K562 (cell line): ENCODE measurements at regions not wholly inside any gene's neighbourhood (a gene's known extent, or its start where the extent isn't known, plus 50 kb on each side); places are given as distances from the start of the nearest gene placed in this dataset.

Source experiments
- ATAC-seq: fragments of 200-7000 bp; cut with Tn5 transposase; 3 replicates; pipeline ENCODE4 v1.9.1; 2020; ENCODE audit warnings: moderate library complexity
- BruUV-seq: library from RNA; stranded (reverse); fragments of 400-500 nt; replicated peaks from 2 replicates; lab custom pipeline; 2021; lab: Mats Ljungman, UMichigan
- CTCF ChIA-PET: fragments of 300-600 bp; formaldehyde crosslinking; extraction: SDS; loops from one replicate; lab custom pipeline; 2021; ENCODE audit warnings: low intra/inter-chr PET ratio; lab: Yijun Ruan, JAX
- POLR2A ChIA-PET: fragments of 300-600, 350-650 bp; sonication (Branson Sonifier 250); formaldehyde crosslinking; extraction: SDS; loops from one replicate; lab custom pipeline; 2021; ENCODE audit warnings: antibody characterized with exemption, inconsistent platforms; lab: Yijun Ruan, JAX
- DNase-seq, 4 experiments: peaks; one replicate each; pipeline versions ENCODE4 v3.0.0 to v3.0.0-alpha.2; 2011 to 2018; ENCODE audit warnings: low spot score in 3 of 4, mixed read lengths in 3 of 4; ENCODE audit errors: extremely low read depth in 1 of 4
- FAIRE-seq: peaks from 2 replicates; lab custom pipeline; 2011; peaks lifted over from hg19 to GRCh38; lab: Jason Lieb, UNC
- H2AFZ ChIP-seq: 2 replicates; pipeline ENCODE4 v1.6.0; 2011; ENCODE audit warnings: low read depth, low read length, control low read depth, inconsistent platforms
- H3K27ac ChIP-seq: fragments of 200-600 bp; 3 replicates; pipeline ENCODE4 v1.8.0; 2011; ENCODE audit warnings: low read depth, mild to moderate bottlenecking, control low read depth, inconsistent platforms, low read length, moderate library complexity, mixed read lengths; ENCODE audit errors: extremely low read depth
- H3K27me3 ChIP-seq, 2 experiments: fragments of 300-600 bp in 1 of 2; 2 replicates in 1 of 2; 3 replicates in 1 of 2; pipeline versions ENCODE4 v1.6.0 to v1.8.0; 2011; ENCODE audit warnings: inconsistent platforms in 2 of 2, low read length in 2 of 2, mild to moderate bottlenecking in 1 of 2, mixed read lengths in 1 of 2, moderate library complexity in 1 of 2; ENCODE audit not compliant: control insufficient read depth in 2 of 2, insufficient read depth in 2 of 2
- H3K36me3 ChIP-seq: fragments of 300-600 bp; 3 replicates; pipeline ENCODE4 v1.8.0; 2011; ENCODE audit warnings: mild to moderate bottlenecking, low read length, inconsistent platforms; ENCODE audit not compliant: control insufficient read depth, insufficient read depth
- H3K4me1 ChIP-seq, 2 experiments: fragments of 200-600 bp in 1 of 2; replicated peaks in 1 of 2; 2 replicates in 1 of 2; 3 replicates in 1 of 2; pipeline versions ENCODE4 v1.5.1 to v1.8.0; 2011; ENCODE audit warnings: inconsistent platforms in 2 of 2, low read length in 2 of 2, mild to moderate bottlenecking in 1 of 2, mixed read lengths in 1 of 2, moderate library complexity in 1 of 2; ENCODE audit not compliant: control insufficient read depth in 2 of 2, insufficient read depth in 2 of 2
- H3K4me2 ChIP-seq: 2 replicates; pipeline ENCODE4 v1.6.1; 2011; ENCODE audit warnings: low read length, control low read depth, inconsistent platforms, mixed read lengths; ENCODE audit not compliant: insufficient read depth
- H3K4me3 ChIP-seq: fragments of 200-600 bp; sonication (generic), shearing (Covaris generic); 2 replicates; pipeline ENCODE4 v1.5.1; 2016; ENCODE audit warnings: control low read depth, inconsistent platforms
- H3K79me2 ChIP-seq: fragments of 200-600 bp; 3 replicates; pipeline ENCODE4 v1.8.0; 2011; ENCODE audit warnings: low read length, inconsistent platforms; ENCODE audit not compliant: control insufficient read depth, insufficient read depth
- H3K9ac ChIP-seq, 2 experiments: 2 replicates each; pipeline versions ENCODE4 v1.6.0 to v1.6.1; 2011; ENCODE audit warnings: low read depth in 2 of 2, low read length in 2 of 2, control low read depth in 1 of 2, inconsistent platforms in 1 of 2, mild to moderate bottlenecking in 1 of 2, mixed read lengths in 1 of 2; ENCODE audit not compliant: insufficient read depth in 1 of 2
- H3K9me1 ChIP-seq: one replicate; pipeline ENCODE4 v1.6.0; 2011; ENCODE audit warnings: inconsistent platforms, mild to moderate bottlenecking, low read length, moderate library complexity; ENCODE audit not compliant: control insufficient read depth, insufficient read depth
- H3K9me3 ChIP-seq: replicated peaks from 2 replicates; pipeline ENCODE4 v1.5.1; 2011; ENCODE audit warnings: low read depth, low read length, inconsistent platforms; ENCODE audit not compliant: control insufficient read depth, insufficient read depth
- H4K20me1 ChIP-seq: replicated peaks from 2 replicates; pipeline ENCODE4 v1.6.1; 2011; ENCODE audit warnings: low read length, inconsistent platforms, mixed read lengths; ENCODE audit not compliant: control insufficient read depth, insufficient read depth
- WGBS: fragments of 100-300 bp; shearing (Covaris generic); methylation state at CpG from one replicate; pipeline ENCODE4 v1.1.6; 2016; ENCODE audit warnings: low coverage, mixed read lengths; ENCODE audit not compliant: insufficient coverage; ENCODE audit errors: missing lambda C conversion rate; 5-methylcytosine and 5-hydroxymethylcytosine counted together
- in situ Hi-C: fragments of 300-500 bp; cut with MboI; formaldehyde crosslinking; loops from 4 replicates; pipeline ENCODE4 v1.15.0; 2018; ENCODE audit warnings: inconsistent platforms, mixed read lengths
- intact Hi-C: fragments of 100-400 bp; cut with micrococcal nuclease; formaldehyde crosslinking; loops from 2 replicates; pipeline ENCODE4 v1.14.2; 2022
- TF ChIP-seq, protein P1 (sequence below): fragments of 450-650 bp; conservative IDR thresholded peaks from 2 replicates; pipeline ENCODE4 v1.6.1; 2016; ENCODE audit warnings: missing genetic modification characterization, low read depth, mild to moderate bottlenecking, control low read depth, missing compliant biosample characterization
- TF ChIP-seq, protein P2 (sequence below): fragments of 450-650 bp; IDR thresholded peaks from one replicate; pipeline ENCODE4 v1.6.1; 2018; ENCODE audit warnings: mild to moderate bottlenecking, moderate library complexity; ENCODE audit not compliant: partially characterized antibody

DNA sequence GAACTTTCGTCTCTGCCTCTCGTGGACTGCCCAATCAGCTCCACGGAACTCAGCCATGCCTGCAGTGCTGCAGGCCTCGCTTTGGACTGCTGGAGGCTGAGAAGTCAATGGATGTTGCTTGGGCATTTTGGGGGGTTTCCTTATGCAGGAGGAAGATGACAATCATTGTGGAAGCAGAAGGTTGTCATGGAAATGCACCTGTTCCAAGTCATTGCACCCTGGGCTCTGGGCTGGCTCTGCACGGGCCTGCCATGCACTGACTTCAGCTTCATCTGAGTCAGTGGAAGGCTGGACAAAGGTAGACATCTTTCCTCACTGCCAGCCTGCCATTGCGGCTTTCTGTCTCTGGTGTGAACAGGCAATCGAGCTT is 217.3 kb downstream of the RPS24 start:
- no TSS peak for BruUV-seq
- CTCF ChIA-PET = no interaction called here
- TF ChIP-seq, protein P1, sequence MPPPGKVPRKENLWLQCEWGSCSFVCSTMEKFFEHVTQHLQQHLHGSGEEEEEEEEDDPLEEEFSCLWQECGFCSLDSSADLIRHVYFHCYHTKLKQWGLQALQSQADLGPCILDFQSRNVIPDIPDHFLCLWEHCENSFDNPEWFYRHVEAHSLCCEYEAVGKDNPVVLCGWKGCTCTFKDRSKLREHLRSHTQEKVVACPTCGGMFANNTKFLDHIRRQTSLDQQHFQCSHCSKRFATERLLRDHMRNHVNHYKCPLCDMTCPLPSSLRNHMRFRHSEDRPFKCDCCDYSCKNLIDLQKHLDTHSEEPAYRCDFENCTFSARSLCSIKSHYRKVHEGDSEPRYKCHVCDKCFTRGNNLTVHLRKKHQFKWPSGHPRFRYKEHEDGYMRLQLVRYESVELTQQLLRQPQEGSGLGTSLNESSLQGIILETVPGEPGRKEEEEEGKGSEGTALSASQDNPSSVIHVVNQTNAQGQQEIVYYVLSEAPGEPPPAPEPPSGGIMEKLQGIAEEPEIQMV (tag) = 0 out of 2 replicates have a peak, but pooled peaks have one; percentile 36
- TF ChIP-seq, protein P2, sequence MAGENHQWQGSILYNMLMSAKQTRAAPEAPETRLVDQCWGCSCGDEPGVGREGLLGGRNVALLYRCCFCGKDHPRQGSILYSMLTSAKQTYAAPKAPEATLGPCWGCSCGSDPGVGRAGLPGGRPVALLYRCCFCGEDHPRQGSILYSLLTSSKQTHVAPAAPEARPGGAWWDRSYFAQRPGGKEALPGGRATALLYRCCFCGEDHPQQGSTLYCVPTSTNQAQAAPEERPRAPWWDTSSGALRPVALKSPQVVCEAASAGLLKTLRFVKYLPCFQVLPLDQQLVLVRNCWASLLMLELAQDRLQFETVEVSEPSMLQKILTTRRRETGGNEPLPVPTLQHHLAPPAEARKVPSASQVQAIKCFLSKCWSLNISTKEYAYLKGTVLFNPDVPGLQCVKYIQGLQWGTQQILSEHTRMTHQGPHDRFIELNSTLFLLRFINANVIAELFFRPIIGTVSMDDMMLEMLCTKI = no peak

More for the DNA sequence above, 217.3 kb downstream of the RPS24 start:
- Histone ChIP-seq H2AFZ (no peak overlapping the region), H3K79me2 (no peaks in the 10 kb centered on the region), H4K20me1 (no peaks in the 10 kb centered on the region), H3K27me3 (peaks cover 9 to 43% of the 10 kb centered on the region in 2 experiments; a peak in 4 of 5 replicates), H3K36me3 (no peaks in the 10 kb centered on the region), H3K27ac (no peak overlapping the region), H3K4me1 (peaks cover 2 to 10% of the 10 kb centered on the region in 2 experiments; a peak in 3 of 5 replicates), H3K4me3 (no peak overlapping the region), H3K9me1 (no peaks in the 10 kb centered on the region), H3K9me3 (no peaks in the 10 kb centered on the region), H3K4me2 (no peak overlapping the region), H3K9ac (no peak overlapping the region)
- DNase-seq (no peak), FAIRE-seq (no peak), ATAC-seq (no peak)
- intact Hi-C loops (no loop called here), in situ Hi-C loops (no loop called here)
- POLR2A ChIA-PET = interaction anchor here (1.3 kb wide), 1 partner anchor 22 kb away, joined by 3 read pairs; no protein-coding TSS in a partner anchor
- WGBS = 4% methylated on average over 7 of the region's 7 CpGs
